Naive B cell (primary cell): ENCODE measurements at regions not wholly inside any gene's neighbourhood (a gene's known extent, or its start where the extent isn't known, plus 50 kb on each side); places are given as distances from the start of the nearest gene placed in this dataset.

Experiments
- ATAC-seq, 2 donors: fragments of 150-1000 bp; cut with Tn5 transposase; 2 replicates each; pipeline ENCODE4 v1.10.0; 2021; ENCODE audit warnings: low read depth in 2 of 2, mild to moderate bottlenecking in 2 of 2, moderate library complexity in 2 of 2
- DNase-seq: peaks from one replicate; pipeline ENCODE4 v3.0.0; 2022
- H3K27ac Mint-ChIP-seq, 6 donors: one replicate each; pipeline ENCODE4 v1.8.0; 2020 to 2022; ENCODE audit warnings: mild to moderate bottlenecking in 6 of 6, mixed read lengths in 6 of 6, moderate library complexity in 5 of 6, inconsistent platforms in 2 of 6
- H3K27me3 Mint-ChIP-seq, 3 donors: one replicate each; pipeline ENCODE4 v1.8.0; 2021 to 2022; ENCODE audit warnings: mixed read lengths in 3 of 3, mild to moderate bottlenecking in 1 of 3
- H3K36me3 Mint-ChIP-seq, 2 donors: one replicate each; pipeline ENCODE4 v1.8.0; 2020 to 2022; ENCODE audit warnings: mixed read lengths in 2 of 2, inconsistent platforms in 1 of 2, mild to moderate bottlenecking in 1 of 2
- H3K4me1 Mint-ChIP-seq, 3 donors: one replicate each; pipeline ENCODE4 v1.8.0; 2020 to 2022; ENCODE audit warnings: mixed read lengths in 3 of 3, inconsistent platforms in 1 of 3, mild to moderate bottlenecking in 1 of 3, moderate library complexity in 1 of 3
- H3K4me3 Mint-ChIP-seq, 8 donors: one replicate each; pipeline ENCODE4 v1.8.0; 2020 to 2022; ENCODE audit warnings: mild to moderate bottlenecking in 8 of 8, mixed read lengths in 8 of 8, moderate library complexity in 8 of 8, inconsistent platforms in 2 of 8
- H3K9me3 Mint-ChIP-seq, 7 donors: one replicate each; pipeline ENCODE4 v1.8.0; 2020 to 2022; ENCODE audit warnings: mixed read lengths in 7 of 7, mild to moderate bottlenecking in 5 of 7, inconsistent platforms in 2 of 7, moderate library complexity in 1 of 7

DNA sequence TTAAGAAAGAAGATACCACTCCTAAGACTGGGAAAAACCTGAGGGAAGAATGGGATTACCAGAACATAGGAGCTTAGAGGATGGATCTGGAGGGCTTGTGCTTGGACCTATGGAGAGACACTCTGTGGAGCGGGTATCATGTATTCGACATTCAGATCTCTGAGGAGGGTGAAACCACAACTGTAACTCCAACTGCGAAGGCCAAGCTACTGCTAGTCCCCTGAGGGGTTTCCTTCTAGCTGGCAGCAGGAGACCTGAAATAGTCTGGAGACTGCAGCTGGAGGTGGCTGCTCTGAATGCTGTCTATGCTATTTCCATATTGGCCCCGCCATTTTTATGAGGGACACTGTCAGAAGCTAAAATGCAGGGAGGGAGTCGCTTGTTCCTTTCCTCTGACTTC, 462.3 kb downstream of the PTPRC start:
- no peaks in the 10 kb centered on the region for H3K27me3 Mint-ChIP-seq
- H3K9me3 Mint-ChIP-seq = peaks cover 0 to 13% (median 6%) of the 10 kb centered on the region in 7 donors
- DNase-seq (no peak), ATAC-seq (no peak)
- peaks cover 22 to 60% (median 55%) of the 10 kb centered on the region in 3 donors for H3K4me1 Mint-ChIP-seq
- peak overlapping the region in 2 of 6 donors; percentile 22 to 88 for H3K27ac Mint-ChIP-seq
- H3K36me3 Mint-ChIP-seq = peaks cover 8 to 13% of the 10 kb centered on the region in 2 donors
- no peak overlapping the region for H3K4me3 Mint-ChIP-seq

- DNase-seq (no peak), ATAC-seq (no peak)
- H3K4me3 Mint-ChIP-seq = no peak overlapping the region
- peaks cover 8 to 13% of the 10 kb centered on the region in 2 donors for H3K36me3 Mint-ChIP-seq
- H3K9me3 Mint-ChIP-seq = peaks cover 0 to 18% (median 10%) of the 10 kb centered on the region in 7 donors
- H3K27ac Mint-ChIP-seq = no peak overlapping the region
- H3K4me1 Mint-ChIP-seq = peaks cover 22 to 55% (median 51%) of the 10 kb centered on the region in 3 donors
- H3K27me3 Mint-ChIP-seq = no peaks in the 10 kb centered on the region
Observed at GRCh38 chr1:199101635-199102034, 462.8 kb downstream of the PTPRC start.

DNA sequence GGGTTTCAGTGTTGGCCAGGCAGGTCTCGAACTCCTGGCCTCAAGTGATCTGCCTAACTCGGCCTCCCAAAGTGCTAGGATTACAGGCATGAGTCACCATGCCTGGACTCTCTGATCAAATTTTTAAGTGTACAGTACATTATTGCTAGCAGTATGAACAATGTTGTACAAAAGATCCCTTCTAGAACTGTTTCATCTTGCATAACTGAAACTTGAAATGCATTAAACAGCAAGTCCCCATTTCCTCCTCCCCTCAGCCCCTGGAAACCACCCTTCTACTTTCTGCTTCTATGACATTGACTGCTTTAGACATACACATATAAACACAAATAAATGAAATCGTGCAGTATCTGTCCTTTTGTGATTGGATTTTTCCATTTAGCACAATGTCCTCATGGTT, 463.4 kb downstream of the PTPRC start:
- H3K4me1 Mint-ChIP-seq = peaks cover 22 to 49% (median 47%) of the 10 kb centered on the region in 3 donors
- DNase-seq (peak; percentile 35), ATAC-seq (peak; percentile 82 to 89)
- peak overlapping the region in 5 of 8 donors; percentile 1 to 69 (median 27) for H3K4me3 Mint-ChIP-seq
- H3K27me3 Mint-ChIP-seq = no peaks in the 10 kb centered on the region
- H3K36me3 Mint-ChIP-seq = peaks cover 8 to 13% of the 10 kb centered on the region in 2 donors
- H3K9me3 Mint-ChIP-seq = peaks cover 0 to 24% (median 14%) of the 10 kb centered on the region in 7 donors
- peak overlapping the region in 3 of 6 donors; percentile 0 to 66 (median 50) for H3K27ac Mint-ChIP-seq

- Mint-ChIP-seq H3K9me3 (peaks cover 0 to 40% (median 29%) of the 10 kb centered on the region in 7 donors), H3K27me3 (no peaks in the 10 kb centered on the region), H3K36me3 (peaks cover 8% of the 10 kb centered on the region in 2 donors), H3K4me1 (peaks cover 15 to 16% (median 16%) of the 10 kb centered on the region in 3 donors), H3K4me3 (no peak overlapping the region), H3K27ac (no peak overlapping the region)
- no peak for DNase-seq
- ATAC-seq = no peak
Observed at GRCh38 chr1:199109160-199109559, 470.3 kb downstream of the PTPRC start.

- peaks cover 0 to 19% (median 14%) of the 10 kb centered on the region in 7 donors for H3K9me3 Mint-ChIP-seq
- no peaks in the 10 kb centered on the region for H3K36me3 Mint-ChIP-seq
- DNase-seq = no peak
- H3K4me3 Mint-ChIP-seq = no peak overlapping the region
- H3K4me1 Mint-ChIP-seq = peaks cover 8 to 9% (median 9%) of the 10 kb centered on the region in 3 donors
- H3K27ac Mint-ChIP-seq = no peak overlapping the region
- no peaks in the 10 kb centered on the region for H3K27me3 Mint-ChIP-seq
- ATAC-seq = no peak
Observed at GRCh38 chr1:199112365-199112764, 473.5 kb downstream of the PTPRC start.

DNA sequence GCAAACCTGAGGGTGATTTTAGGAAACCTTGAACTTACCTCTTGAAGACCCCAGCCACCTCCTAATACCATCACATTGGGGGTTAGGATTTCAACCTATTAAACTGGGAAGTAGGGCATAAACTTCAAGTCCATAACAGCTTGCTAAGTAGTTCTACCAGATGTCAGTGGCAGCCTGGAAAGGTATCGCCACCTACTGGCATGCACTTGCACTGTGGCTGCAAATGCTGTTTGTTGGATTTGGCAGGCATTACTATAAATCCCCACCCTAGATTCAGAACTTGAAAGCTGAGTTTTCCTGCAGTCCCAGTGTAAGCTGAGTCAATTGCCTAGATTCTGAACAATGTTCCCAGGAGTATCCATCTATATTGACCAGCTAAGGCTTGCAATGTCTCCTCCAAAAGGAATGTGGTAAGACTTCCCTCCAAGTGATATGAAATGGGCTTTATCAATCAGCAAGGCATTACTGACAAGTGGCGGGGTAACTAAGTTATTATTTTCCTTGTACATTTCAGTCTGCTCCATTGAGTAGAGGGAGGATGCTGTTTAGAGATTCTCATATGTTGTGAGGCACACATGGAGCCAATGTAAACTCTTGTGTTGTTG, 474.5 kb downstream of the PTPRC start:
- DNase-seq = peak; percentile 45
- H3K4me3 Mint-ChIP-seq = peak overlapping the region in 1 of 8 donors; percentile 33
- peak overlapping the region in 1 of 6 donors; percentile 57 for H3K27ac Mint-ChIP-seq
- H3K9me3 Mint-ChIP-seq = peaks cover 0 to 15% (median 6%) of the 10 kb centered on the region in 7 donors
- H3K36me3 Mint-ChIP-seq = no peaks in the 10 kb centered on the region
- H3K4me1 Mint-ChIP-seq = peaks cover 8 to 9% (median 9%) of the 10 kb centered on the region in 3 donors
- H3K27me3 Mint-ChIP-seq = no peaks in the 10 kb centered on the region
- ATAC-seq = peak; percentile 50 to 72

GRCh38 chr1:199116488-199116887, 477.6 kb downstream of the PTPRC start:
- H3K27me3 Mint-ChIP-seq = no peaks in the 10 kb centered on the region
- DNase-seq (no peak), ATAC-seq (no peak)
- H3K9me3 Mint-ChIP-seq = peaks cover 0 to 7% (median 3%) of the 10 kb centered on the region in 7 donors
- H3K27ac Mint-ChIP-seq = no peak overlapping the region
- H3K4me3 Mint-ChIP-seq = no peak overlapping the region
- no peaks in the 10 kb centered on the region for H3K36me3 Mint-ChIP-seq
- H3K4me1 Mint-ChIP-seq = peaks cover 0 to 9% (median 8%) of the 10 kb centered on the region in 3 donors

DNA sequence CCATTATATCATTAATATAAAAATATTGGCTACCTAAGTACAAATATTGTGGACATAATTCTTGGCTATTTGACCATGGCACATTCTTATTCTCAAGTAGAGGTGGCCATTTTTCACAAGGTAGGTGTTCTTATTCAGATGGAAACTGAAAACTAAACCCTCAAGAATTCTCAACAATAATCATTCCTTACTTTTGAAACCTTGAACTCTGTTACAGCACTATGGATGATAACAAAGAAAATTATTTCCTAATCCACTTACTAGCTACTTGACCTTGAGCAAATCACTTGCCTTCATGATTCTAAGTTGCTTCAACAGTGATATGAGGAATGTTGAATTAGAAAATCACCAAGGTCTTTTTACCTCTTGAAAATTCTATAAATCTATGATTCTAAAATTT, 482.2 kb downstream of the PTPRC start:
- Mint-ChIP-seq H3K9me3 (peaks cover 0 to 3% (median 0%) of the 10 kb centered on the region in 7 donors), H3K4me1 (peaks cover 0 to 8% (median 5%) of the 10 kb centered on the region in 3 donors), H3K27me3 (peaks cover 0 to 10% (median 0%) of the 10 kb centered on the region in 3 donors), H3K36me3 (no peaks in the 10 kb centered on the region), H3K4me3 (no peak overlapping the region), H3K27ac (no peak overlapping the region)
- ATAC-seq (no peak), DNase-seq (no peak)

- no peaks in the 10 kb centered on the region for H3K36me3 Mint-ChIP-seq
- H3K4me1 Mint-ChIP-seq = peaks cover 0 to 8% (median 5%) of the 10 kb centered on the region in 3 donors
- H3K27ac Mint-ChIP-seq = no peak overlapping the region
- peaks cover 0 to 13% (median 0%) of the 10 kb centered on the region in 3 donors for H3K27me3 Mint-ChIP-seq
- no peak overlapping the region for H3K4me3 Mint-ChIP-seq
- peaks cover 0 to 3% (median 0%) of the 10 kb centered on the region in 7 donors for H3K9me3 Mint-ChIP-seq
- DNase-seq = no peak
- no peak for ATAC-seq
Observed at GRCh38 chr1:199122085-199122484, 483.2 kb downstream of the PTPRC start.

GRCh38 chr1:199122532-199123311, 483.9 kb downstream of the PTPRC start:
- DNase-seq (no peak), ATAC-seq (no peak)
- Mint-ChIP-seq H3K9me3 (peaks cover 0 to 3% (median 0%) of the 10 kb centered on the region in 7 donors), H3K4me3 (no peak overlapping the region), H3K27me3 (peaks cover 0 to 16% (median 0%) of the 10 kb centered on the region in 3 donors), H3K4me1 (peaks cover 0 to 8% (median 5%) of the 10 kb centered on the region in 3 donors), H3K27ac (peak overlapping the region in 1 of 6 donors; percentile 38), H3K36me3 (no peaks in the 10 kb centered on the region)

DNA sequence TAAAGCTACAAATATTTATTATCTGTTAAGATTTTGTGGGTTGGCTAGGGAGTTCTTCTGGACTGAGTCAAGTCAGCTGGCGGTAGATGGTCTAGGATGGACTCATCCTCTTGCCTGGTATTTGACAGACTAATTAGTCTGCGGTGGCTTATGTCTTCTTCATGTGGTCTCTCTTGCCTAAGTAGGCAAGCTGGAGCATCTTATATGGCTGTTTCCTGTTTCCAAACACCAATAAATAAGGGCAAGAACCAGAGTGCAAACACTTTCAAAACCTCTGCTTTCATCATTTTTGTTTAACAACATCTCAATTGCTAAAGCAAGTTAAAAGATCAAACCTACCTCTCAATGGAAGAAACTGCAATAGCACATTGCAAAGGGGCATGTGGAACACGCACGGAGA, 484.8 kb downstream of the PTPRC start:
- Mint-ChIP-seq H3K27me3 (peaks cover 0 to 16% (median 0%) of the 10 kb centered on the region in 3 donors), H3K4me1 (peaks cover 0 to 8% (median 5%) of the 10 kb centered on the region in 3 donors), H3K27ac (no peak overlapping the region), H3K9me3 (peaks cover 0 to 3% (median 0%) of the 10 kb centered on the region in 7 donors), H3K36me3 (no peaks in the 10 kb centered on the region), H3K4me3 (no peak overlapping the region)
- DNase-seq (no peak), ATAC-seq (no peak)

- Mint-ChIP-seq H3K27me3 (peaks cover 0 to 16% (median 0%) of the 10 kb centered on the region in 3 donors), H3K4me1 (peaks cover 0 to 8% (median 5%) of the 10 kb centered on the region in 3 donors), H3K9me3 (peaks cover 0 to 3% (median 0%) of the 10 kb centered on the region in 7 donors), H3K4me3 (no peak overlapping the region), H3K36me3 (no peaks in the 10 kb centered on the region), H3K27ac (no peak overlapping the region)
- DNase-seq (no peak), ATAC-seq (no peak)
Observed at GRCh38 chr1:199124351-199124750, 485.5 kb downstream of the PTPRC start.

- Mint-ChIP-seq H3K4me1 (peaks cover 5 to 12% (median 11%) of the 10 kb centered on the region in 3 donors), H3K4me3 (no peak overlapping the region), H3K36me3 (peaks cover 0 to 10% of the 10 kb centered on the region in 2 donors), H3K9me3 (peaks cover 4 to 15% (median 5%) of the 10 kb centered on the region in 7 donors), H3K27me3 (peaks cover 0 to 8% (median 0%) of the 10 kb centered on the region in 3 donors), H3K27ac (no peak overlapping the region)
- no peak for ATAC-seq
- no peak for DNase-seq
Observed at GRCh38 chr1:199129247-199129646, 490.4 kb downstream of the PTPRC start.
